Stimulated activated CD4-positive, alpha-beta T cell treated with anti-CD3 and anti-CD28 coated beads, Interleukin-1b, Interleukin-23, amount 100 ng/mL, for 24 hours (primary cell): ENCODE measurements at regions not wholly inside any gene's neighbourhood (a gene's known extent, or its start where the extent isn't known, plus 50 kb on each side); places are given as distances from the start of the nearest gene placed in this dataset.
"Not testable (repeated sequence)": the region's sequence is repeated elsewhere in the genome, so short reads cannot be mapped to it uniquely, and the experiment has no call there.

Experiments
- DNase-seq, 4 experiments: peaks; one replicate each; pipeline ENCODE4 v3.0.0-alpha.2; 2020; ENCODE audit warnings: low read depth in 4 of 4, low spot score in 1 of 4

DNA sequence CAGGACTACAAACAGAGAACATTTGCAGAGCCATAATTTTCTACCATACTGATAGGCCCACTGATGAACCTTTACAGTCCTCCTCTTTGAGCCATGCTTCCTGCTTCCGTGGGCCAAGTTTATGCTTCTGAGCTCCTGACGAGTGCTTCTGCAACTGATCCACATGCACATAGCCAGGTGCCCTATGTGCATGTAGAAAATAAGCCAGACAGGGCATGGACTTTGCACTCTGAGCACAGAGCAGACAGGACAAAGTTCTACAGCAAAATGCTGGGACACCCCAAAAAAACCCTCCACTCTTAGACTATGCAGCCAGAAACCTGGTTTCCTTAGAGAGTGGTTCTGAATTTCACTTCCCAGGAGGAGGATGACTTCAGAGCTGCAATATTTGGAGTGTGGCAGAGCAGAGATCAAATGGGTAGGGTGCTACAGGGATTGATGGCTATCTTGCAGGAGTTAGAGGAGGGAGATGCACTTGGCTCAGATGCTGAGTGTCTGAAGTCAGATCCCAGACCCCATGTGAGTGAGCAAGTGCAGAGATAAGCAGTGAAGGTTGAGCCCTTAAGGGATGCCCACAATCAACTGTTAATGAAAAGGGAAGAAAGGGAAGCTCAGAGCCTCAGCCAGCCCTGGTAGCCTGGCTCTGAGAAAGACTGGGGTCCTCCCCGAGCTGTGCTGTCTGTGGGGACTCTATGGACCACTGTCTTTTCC is 230.9 kb downstream of the DUSP10 start:
- no peak for DNase-seq

DNA sequence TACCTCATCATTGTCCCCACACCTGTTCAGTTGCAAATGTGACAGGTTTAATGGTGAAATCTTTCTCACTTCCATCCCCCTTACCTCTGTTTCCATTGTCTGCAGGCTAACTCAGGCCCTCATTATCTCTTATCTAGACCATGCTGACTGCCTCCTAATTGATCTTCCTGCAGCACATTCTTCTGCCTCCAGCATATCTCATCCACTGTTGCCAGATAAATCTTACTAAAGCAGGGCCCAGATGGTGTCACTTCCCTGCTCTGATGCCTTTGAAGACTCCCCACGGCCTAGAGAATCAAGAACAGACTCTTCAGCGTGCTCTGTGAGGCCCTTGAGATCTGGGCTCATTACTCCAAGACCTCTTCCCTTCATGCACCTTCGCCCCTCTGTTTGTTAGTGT is 230.1 kb downstream of the DUSP10 start:
- no peak for DNase-seq

DNA sequence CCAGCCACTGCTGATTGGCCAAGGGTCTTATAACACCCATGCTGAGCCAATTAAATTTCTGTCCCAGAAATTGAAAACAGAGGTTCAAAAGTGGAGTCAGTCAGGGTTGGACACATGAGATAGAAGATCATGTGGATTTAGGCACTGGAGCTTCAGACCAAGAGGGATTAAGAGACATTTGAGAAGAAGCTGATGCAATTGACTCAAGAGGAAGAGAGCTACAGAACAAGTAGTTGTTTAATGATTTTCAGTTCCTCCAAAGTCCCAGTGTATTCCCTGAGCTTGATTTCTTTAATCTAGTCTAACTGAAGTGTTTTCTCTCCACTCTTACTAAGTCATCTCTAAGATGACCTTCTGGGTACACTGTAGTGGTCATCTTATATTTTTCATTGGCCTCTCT is 227.1 kb downstream of the DUSP10 start:
- no peak for DNase-seq

DNA sequence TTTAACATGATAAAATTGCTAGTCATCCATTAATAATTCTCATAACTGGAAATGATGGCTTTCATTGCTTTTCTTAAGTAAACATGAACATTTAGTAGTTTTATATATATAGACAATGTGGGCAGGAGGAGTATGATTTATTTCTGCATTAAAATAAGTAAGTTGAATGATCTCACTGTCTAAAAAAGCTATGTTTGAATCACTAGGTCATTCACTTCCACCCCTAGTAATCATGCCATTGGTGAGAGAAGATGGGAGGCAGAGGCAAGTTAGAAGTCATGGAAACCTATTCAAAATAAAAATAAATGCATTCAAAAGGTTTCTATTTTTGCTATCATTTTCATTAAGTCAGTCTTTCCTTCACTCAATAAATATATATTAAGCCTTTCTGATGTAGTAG is 226.4 kb downstream of the DUSP10 start:
- no peak for DNase-seq

DNA sequence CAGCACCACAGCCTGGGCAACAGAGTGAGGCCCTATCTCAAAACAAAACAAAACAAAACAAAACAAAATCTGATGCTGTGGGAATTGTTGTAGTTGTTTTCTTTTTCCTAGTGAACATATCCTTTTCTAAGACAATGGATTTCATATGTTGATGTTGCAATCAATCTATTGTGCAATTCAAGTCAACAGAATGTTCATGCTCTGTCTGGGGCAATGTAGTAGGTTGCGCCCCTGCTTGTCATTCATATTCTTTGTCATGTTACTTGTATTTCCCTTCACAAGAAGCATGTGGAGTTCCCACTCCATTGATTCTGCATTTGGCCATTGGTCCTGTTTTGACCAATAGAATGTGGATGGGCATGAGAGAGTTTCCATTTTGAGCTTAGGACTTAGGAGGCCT is 223.9 kb downstream of the DUSP10 start:
- DNase-seq, result no peak

DNA sequence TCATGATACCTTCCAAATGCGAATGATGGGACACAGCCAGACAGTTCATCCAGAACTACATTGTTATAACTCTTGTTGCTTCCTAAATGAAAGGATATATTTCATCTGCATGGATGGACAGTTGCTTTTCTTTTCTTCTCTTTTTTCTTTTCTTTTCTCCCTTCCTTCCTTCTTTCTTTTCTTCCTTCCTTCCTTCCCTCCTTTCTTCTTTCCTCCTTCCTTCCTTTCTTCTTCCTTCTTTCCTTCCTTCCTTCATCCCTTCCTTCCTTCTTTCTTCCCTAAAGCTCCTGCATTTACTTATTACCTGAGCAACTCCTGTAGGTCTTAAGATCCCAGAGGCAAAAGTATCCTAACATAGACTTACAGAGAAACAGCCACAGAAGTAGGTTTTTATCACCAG is 221.6 kb downstream of the DUSP10 start:
- no peak for DNase-seq

DNA sequence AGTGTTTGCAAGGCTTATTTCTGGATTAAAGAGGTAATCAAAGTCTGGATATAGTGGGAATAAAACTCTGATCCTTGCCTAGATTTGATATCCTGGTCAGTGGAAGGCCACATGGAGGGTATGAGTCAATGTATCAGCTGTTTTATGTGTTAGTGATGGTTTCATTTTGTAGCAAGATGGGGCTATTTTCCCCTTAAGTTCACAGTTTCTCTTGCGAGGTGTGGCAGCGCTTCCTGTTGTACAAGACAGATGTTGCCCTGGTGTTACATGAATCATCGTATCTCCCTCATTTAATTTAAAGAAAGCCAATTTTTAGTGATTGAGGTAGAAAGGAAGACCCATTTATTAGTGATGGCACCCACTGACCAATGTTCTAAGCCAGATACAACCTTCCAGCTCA is 220.2 kb downstream of the DUSP10 start:
- DNase-seq, result no peak

DNA sequence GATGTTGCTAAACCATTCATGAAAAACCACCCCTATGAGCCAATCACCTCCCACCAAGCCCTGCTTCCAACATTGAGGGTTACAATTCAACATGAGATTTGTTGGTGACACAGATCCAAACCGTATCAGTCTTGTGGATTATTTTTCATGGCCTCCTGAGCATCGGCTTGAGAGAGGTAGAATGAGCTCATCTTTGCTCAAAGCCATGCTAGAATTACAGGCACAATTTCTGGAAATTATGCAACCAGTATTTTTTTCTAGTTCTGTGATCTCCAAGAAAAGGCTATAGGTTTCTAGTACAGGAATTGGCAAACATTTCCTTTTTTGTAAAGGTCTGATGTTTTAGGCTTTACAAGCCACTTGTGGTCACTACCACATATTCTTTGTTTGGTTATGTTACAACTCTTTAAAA is 219.4 kb downstream of the DUSP10 start:
- DNase-seq, result no peak

DNA sequence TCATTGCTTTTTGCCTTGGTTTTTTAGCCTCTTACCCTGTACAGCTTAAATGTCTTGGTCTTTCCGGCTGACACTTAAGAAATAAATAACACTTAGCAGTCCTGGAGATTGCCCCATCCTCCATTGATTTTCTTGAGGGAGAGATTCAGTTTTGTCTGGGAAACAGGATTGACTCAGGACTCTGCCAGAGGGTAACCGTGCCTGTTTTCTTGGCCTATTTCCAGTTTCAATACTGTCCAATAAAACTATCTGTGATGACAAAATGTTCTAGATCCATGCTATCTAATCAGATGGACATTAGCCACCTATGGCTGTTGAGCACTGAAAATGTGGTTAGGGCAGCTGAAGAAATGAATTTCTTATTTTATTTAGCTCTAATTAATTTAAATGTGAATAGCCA is 216.1 kb downstream of the DUSP10 start:
- DNase-seq, result no peak

DNA sequence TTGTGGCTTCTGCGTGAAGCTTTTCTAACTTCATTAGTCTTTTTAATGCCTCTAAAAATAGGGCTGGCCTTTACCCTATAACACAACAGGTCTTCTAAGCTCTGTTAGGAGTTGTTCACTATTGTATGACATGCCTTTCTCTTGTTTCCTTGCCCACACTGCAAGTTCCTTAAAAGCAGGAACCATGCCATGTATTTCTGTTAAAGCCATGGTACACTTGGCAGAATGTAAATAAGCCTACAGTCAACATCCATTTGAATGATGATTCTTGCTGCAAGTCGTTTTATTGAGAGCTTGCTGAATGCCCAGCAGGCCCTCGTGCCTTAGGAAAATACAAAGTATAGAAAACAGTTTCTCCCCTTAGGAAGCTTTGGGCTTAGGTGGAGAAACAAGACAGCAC is 214.6 kb downstream of the DUSP10 start:
- DNase-seq, result no peak

DNA sequence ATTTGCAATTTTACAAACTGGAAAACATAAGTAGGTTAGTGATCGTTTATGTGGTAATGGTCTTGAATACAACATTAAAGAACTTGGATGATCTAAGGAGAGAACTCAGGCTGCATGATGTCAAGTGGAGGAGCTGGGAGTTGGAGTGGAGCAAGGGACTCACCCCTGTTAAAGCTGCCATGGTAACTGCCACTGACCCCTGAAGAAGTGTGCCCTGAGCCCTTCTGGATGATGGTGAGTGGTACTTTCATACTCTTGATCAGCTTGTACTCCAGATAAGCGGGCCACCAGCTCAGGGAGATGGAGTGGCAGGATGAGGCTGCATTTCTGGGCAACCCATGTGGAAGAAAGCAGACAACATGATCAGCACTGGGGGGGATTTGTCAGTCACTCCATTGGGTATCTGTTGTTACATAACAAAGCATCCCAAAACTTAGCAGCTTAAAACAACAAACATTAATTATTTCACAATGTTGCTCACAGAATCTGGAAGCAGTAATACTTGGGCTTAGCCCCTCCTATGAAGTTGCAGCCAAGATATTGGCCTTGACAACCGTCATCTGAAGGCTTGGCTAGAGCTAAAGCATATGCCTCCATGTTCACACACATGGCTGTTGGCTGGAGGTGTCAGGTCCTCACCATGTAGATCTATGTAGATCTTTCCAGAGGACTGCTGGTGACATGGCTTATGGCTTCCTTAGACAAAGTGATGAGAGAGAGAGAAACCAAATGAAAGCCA is 213.8 kb downstream of the DUSP10 start:
- DNase-seq, result no peak

DNA sequence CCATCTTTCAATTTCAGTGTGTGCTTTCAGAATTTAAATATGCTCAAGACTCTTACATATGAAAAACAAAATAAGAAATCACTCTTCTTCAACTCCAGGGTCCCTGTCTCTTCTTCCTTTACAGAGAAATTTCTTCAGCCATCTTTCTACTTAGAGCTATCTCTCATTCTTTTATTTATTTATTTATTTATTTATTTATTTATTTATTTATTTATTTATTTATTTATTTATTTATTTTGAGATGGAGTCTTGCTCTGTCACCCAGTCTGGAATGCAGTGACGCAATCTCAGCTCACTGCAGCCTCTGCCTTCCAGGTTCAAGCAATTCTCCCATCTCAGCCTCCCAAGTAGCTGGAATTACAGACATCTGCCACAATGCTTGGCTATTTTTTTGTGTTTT is 211.7 kb downstream of the DUSP10 start:
- not testable (repeated sequence) for DNase-seq

DNA sequence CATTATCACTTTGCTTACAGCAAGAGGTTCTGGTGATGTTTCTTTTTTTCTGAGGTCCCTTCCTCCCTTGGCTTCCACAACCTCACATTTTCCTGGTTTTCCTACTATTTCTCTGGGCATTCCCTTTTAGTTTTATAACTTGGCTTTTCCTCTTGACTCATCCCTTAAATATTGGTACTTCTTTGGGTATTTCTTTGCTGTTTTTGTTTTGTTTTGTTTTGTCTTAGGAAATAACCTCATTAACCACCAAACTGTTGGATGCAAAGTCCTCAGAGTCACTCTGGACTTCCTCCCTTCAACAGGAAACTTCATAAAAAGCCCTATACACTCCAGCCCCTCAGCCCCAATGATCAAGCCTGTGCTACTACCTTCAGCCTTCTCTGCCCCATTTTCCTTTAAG is 211.1 kb downstream of the DUSP10 start:
- no peak for DNase-seq

DNA sequence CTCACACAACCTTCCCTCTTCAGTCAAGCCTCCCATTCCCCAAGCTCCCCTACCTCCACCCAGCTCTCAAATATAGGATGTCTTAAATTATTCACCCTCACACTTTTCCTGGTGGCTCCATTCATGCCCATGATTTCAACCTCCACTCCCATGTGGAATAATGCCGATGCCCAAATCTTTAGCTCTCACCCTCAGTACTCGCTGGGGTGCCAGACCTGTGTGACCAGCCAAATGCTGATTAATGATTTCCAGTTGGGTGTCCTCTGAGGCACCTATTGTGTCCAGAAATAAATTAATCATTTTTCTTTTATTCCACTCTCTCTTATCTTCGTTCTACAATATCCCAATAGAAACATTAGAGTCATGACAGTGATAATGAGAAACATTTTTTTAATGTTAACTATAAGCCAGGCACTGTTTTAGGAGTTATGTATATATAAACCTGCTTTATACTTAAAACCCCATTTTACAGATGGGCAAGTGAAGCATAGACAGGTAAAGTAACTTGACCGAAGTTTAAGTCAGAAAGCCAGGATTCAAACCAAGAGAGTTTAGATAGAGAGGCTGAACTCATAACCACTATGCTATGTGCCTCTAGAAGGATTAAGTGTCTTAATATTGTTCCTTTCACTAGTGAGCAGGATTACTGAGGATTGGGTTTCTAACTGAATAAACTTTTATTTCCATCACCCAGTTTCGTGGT is 209.7 kb downstream of the DUSP10 start:
- DNase-seq, result no peak

DNA sequence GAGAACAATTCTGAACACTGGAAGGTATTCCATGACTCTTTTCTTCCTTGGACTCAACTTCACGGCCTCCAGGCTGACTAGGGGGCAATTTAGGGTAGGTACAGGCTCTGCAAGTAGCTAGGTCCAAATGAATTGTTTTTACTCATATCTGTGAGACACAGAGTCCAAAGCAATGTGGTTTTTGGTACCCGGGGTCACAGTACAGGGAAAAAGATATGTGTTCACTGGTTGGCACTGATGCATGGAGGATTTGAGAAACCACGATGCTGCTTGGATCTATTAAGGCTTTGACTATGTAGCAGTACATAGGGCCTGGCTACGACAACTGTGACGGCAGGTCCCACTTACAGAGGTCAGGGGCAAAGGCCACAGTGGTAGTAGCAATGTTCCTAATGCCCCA is 200.6 kb downstream of the DUSP10 start:
- DNase-seq, result no peak

DNA sequence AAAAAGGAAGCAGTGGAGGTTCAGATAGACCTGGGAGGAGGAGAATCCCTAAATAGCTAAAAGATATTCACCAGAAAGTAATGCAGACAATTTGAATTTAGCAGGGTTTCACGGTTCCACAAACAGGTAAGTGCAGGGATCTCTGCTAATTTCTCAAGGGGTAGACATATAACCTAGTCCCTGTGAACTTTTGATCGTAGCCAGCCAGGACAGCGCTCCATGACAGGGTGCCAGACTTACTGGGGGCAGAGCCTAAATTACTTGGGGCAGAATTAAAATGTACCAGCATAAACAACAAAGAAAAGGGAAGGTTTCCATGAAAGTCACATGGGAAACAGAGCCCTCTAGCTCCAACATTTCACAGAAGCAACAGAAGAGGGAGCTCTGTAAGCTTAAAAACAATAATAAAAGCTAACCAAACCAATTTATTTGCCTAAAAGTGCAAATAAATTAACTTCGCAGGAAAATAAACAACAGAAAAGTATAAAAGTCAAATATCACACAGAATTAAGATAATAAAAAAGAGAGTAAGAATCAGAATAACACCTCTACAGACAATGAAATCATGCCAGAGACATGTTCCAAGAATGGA is 198.3 kb downstream of the DUSP10 start:
- no peak for DNase-seq

DNA sequence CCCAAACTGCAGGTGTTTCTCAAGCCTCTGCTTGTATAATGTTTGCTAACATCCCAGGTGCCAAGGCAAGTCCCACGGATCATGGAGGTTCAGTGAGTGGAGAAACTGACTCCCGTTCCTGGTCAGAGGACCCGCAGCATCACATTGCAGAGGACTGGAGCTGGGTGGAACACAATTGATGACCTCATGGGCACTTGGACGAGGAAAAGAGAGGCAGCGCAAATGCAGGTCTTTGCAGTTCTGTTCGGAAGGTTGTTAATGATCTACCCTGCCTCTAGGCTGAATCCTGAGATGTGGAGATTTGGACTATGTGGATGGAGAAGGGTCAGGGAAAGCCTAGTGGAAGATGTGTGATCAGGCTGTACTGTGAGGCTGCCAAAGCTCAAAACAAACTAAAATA is 192.9 kb downstream of the DUSP10 start:
- DNase-seq, result no peak

DNA sequence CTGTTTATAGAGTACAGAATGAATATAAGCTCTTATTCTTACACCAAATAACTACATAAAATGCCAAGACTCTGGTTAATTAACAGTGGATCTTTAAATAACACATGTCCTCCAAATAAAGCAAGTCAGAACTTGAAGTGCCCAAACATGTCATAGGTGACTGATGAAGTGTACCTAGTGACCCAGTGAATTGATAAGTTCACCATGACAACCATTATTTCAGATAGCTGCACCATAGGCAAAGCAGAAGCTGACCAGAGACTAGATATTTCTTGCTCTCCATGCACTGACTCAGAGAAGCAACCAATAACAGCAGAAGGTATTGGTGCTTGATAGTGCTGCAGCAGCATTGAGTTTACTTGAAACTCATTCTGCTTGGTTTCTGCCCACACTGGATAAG is 192.1 kb downstream of the DUSP10 start:
- no peak for DNase-seq

DNA sequence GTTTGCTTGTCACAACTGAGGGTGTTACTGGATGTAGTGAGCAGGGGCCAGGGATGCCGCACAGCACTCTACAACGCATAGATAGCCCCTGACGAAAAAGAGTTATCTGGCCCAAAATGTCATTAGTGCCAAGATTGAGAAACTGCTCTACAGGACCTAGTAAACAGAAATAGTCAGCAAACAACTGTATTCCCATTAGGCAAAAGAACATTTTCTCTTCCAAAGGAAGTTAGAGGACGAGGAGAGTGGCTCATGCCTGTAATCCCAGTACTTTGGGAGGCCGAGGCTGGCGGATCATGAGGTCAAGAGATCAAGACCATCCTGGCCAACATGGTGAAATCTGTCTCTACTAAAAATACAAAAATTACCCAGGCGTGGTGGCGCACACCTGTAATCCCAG is 189.1 kb downstream of the DUSP10 start:
- DNase-seq, result not testable (repeated sequence)

DNA sequence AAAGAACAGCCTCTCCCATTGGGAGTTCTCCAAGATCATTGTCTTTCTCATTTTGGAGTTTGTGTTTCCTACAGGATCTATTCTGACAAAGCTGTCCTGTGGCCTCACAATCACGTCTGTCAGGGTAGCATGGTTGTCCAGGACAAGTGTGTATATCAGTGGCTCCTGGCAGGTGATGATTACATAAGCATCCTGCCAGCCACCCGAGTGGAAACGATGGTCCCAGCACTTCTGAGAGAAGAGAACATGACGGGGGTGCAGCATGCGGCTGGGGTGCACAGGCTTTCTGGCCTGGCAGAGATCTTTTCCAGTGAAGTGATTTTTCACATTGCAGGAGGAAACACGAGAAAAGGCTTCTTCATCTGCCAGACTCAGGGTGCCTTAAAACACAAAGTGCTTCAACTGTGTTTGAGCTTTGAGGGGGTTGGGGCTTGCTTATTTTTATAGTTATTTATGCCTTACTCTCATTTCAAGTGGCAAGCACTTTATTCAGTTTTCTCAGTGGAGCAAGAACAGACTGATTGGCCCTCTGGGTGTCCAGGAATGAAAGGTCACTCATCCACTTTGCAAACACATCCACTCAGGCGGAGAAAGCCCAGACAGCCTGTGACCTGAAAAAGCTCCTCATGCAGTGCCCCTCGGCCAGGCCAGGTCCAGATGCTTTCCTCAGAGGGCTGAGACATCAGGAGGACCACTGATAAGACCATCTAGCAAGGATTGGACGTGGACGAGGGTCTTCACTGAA is 186.0 kb downstream of the DUSP10 start:
- DNase-seq, result no peak

DNA sequence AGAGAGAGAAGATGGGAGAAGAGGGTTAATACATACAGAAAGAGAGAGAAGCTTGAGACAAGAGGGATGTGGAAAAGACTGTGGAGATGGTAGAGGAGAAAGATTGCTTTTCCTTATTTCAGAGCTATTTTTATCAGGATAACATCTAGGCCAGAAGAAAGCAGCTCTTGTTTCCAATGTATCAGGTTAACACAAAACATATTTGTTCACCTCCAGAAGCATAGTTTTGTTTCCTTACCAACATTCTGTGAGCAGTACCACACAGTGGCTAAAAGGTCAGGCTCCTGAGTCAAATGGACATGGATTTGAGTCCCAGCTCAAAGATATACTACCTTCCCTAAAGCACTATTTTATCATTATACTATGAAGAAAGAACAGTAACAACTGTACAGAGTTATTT is 185.5 kb downstream of the DUSP10 start:
- no peak for DNase-seq
